ENCODE measurements at regions not wholly inside any gene's neighbourhood (a gene's known extent, or its start where the extent isn't known, plus 50 kb on each side); places are given as distances from the start of the nearest gene placed in this dataset.

DNA sequence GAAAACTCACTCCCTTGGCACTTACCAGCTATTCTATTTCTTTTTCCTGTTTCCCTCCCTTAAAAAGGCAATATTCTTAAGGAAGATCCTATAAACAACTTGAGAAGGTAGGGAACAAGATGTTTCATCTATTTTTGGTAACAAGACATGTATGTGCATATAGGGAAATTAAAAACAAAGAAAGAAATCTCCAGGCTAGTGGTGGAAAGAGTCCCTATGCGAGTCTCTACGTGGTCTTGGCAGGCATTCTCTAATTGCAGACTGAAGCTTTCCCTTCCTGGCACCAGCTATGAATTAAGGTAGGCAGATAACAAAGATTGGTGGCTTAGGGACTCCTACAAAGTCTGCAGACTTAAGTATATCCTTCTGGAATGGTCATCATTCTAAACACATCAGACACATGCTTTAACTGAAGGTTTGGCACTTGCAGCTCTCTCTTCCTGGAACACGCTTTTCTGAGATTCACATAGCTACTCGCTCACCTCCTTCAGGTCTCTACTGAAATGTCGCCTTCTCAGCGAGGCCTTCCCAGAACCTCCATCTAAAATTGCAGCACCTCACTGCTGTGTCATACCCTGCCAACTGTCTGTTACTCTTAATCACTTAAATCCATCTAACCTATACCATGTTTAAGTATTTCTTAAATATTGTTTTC is 336.0 kb downstream of the VGLL3 start:
- ATAC-seq = no peak
- 71 to 79% (median 72%) methylated on average over 6 of the region's 6 CpGs for WGBS, 4 donors

DNA sequence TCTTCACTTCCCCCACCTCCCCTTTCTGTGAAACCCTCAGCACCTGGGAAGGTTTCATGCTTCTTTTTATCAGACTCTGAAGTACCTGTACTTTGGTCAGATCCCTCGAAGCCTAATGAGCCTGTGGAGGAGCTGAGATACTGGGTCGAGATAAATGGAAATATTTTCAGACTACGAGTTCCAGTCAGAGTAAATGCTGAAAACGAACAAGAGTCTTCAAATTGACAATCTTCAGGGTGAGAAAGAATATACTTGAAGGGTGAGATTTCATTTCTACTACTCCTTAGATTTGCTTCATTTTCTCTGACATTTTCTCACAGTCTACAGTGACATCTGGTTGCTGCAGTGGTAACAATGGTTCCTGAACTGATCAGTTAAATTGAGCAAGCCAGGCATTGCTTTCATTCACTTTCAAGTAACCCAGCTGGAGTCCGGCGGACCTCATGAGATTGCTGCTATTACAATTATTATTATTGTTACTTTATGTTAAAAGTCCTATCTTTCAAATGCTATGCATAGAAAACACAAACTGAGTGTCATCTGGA is 337.2 kb downstream of the VGLL3 start:
- Histone ChIP-seq H3K4me1 (no peaks in the 10 kb centered on the region), H3K9me3 (no peaks in the 10 kb centered on the region), H3K36me3 (no peaks in the 10 kb centered on the region), H3K4me3 (no peak overlapping the region), H3K27ac (no peak overlapping the region), H3K27me3 (no peaks in the 10 kb centered on the region)
- TF ChIP-seq, protein P1, sequence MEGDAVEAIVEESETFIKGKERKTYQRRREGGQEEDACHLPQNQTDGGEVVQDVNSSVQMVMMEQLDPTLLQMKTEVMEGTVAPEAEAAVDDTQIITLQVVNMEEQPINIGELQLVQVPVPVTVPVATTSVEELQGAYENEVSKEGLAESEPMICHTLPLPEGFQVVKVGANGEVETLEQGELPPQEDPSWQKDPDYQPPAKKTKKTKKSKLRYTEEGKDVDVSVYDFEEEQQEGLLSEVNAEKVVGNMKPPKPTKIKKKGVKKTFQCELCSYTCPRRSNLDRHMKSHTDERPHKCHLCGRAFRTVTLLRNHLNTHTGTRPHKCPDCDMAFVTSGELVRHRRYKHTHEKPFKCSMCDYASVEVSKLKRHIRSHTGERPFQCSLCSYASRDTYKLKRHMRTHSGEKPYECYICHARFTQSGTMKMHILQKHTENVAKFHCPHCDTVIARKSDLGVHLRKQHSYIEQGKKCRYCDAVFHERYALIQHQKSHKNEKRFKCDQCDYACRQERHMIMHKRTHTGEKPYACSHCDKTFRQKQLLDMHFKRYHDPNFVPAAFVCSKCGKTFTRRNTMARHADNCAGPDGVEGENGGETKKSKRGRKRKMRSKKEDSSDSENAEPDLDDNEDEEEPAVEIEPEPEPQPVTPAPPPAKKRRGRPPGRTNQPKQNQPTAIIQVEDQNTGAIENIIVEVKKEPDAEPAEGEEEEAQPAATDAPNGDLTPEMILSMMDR (IDR thresholded peaks at IDR 0.05) = no peak
- intact Hi-C loops (cut with DNase I) = no loop called here
- 46 to 58% (median 52%) methylated on average over 6 of the region's 6 CpGs for WGBS, 4 donors
- no peak for DNase-seq
- ATAC-seq = no peak

More for the DNA sequence above, 336.0 kb downstream of the VGLL3 start:
- intact Hi-C loops (cut with DNase I) = no loop called here
- no peak overlapping the region for H3K27ac ChIP-seq
- no peaks in the 10 kb centered on the region for H3K9me3 ChIP-seq
- no peaks in the 10 kb centered on the region for H3K27me3 ChIP-seq
- H3K36me3 ChIP-seq = no peaks in the 10 kb centered on the region
- DNase-seq = no peak
- no peak overlapping the region for H3K4me3 ChIP-seq
- TF ChIP-seq POLR2A (IDR thresholded peaks at IDR 0.05) = no peak
- TF ChIP-seq, protein P1 (IDR thresholded peaks at IDR 0.05) = no peak
- H3K4me1 ChIP-seq = no peaks in the 10 kb centered on the region

DNA sequence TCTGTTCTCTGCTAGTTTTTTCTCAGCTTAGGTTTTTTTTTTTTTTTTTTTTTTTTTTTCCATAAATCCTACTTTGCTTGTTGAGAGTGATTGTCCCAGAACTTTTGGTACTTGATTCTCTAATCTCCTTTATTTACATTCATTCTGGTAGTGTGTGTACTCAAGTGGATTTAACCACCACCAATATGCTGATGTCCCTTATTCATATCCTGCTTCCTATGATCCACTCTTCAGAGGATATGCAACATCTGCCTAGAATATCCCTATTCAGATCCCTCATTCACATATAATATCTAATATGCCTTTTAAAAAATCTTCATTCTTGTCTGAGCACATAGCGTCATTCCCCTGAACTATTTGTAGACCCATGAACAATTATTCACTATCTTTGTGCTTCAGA is 342.9 kb downstream of the VGLL3 start:
- H3K9me3 ChIP-seq = no peaks in the 10 kb centered on the region
- intact Hi-C loops (cut with DNase I) = no loop called here
- H3K36me3 ChIP-seq = no peaks in the 10 kb centered on the region
- ATAC-seq (no peak), DNase-seq (no peak)
- H3K4me1 ChIP-seq = no peaks in the 10 kb centered on the region
- H3K4me3 ChIP-seq = no peak overlapping the region
- TF ChIP-seq, protein P1 (IDR thresholded peaks at IDR 0.05) = no peak
- no peak for TF ChIP-seq POLR2A (IDR thresholded peaks at IDR 0.05)
- no peaks in the 10 kb centered on the region for H3K27me3 ChIP-seq
- WGBS, 4 donors = 80 to 93% (median 88%) methylated on average over 1 of the region's 1 CpG
- no peak overlapping the region for H3K27ac ChIP-seq

DNA sequence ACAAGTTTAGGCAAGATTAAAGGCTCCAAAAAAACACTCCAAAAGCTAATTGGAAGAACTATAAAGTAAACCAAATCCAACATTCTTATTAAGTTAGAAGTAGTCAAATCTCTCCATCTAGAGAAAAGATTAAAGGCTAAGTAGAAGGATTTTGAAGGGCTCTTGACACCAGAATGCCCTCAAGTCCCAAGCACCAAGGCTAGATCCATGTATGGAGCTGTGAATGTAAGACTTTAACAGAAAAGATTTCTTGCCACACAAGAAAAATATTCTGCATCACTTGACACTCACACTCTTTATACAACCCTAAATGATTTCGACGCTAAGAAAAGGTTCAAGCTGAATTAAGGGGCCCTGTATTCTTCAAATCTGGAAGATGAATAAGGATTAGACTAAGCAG is 345.2 kb downstream of the VGLL3 start:
- H3K4me1 ChIP-seq = no peaks in the 10 kb centered on the region
- H3K27ac ChIP-seq = no peak overlapping the region
- no peak overlapping the region for H3K4me3 ChIP-seq
- intact Hi-C loops (cut with DNase I) = no loop called here
- DNase-seq (no peak), ATAC-seq (no peak)
- no peaks in the 10 kb centered on the region for H3K36me3 ChIP-seq
- H3K27me3 ChIP-seq = no peaks in the 10 kb centered on the region
- no peaks in the 10 kb centered on the region for H3K9me3 ChIP-seq
- no peak for TF ChIP-seq POLR2A (IDR thresholded peaks at IDR 0.05)
- TF ChIP-seq, protein P1 (IDR thresholded peaks at IDR 0.05) = no peak
- WGBS, 4 donors = 84 to 93% (median 92%) methylated on average over 2 of the region's 2 CpGs

Measured in heart left ventricle (tissue), 16 donors.